Endothelial cell of umbilical vein (primary cell): ENCODE measurements at regions not wholly inside any gene's neighbourhood (a gene's known extent, or its start where the extent isn't known, plus 50 kb on each side); places are given as distances from the start of the nearest gene placed in this dataset.

Experiments used
- BruUV-seq: library from RNA; stranded (reverse); fragments of 400-500 nt; replicated peaks from 2 replicates; lab custom pipeline; 2021; lab: Mats Ljungman, UMichigan
- CTCF ChIA-PET: fragments of 300-600, 350-600 bp; sonication (Branson Sonifier 250); formaldehyde crosslinking; loops from one replicate; lab custom pipeline; 2021; ENCODE audit warnings: antibody characterized with exemption, inconsistent platforms; lab: Charles Lee
- POLR2A ChIA-PET: fragments of 300-600, 350-600 bp; sonication (Branson Sonifier 250); formaldehyde crosslinking; loops from one replicate; lab custom pipeline; 2021; ENCODE audit warnings: antibody characterized with exemption, inconsistent platforms; lab: Charles Lee
- DNase-seq: peaks from one replicate; pipeline ENCODE4 v3.0.0-alpha.2; 2011; ENCODE audit warnings: low read depth, low spot score
- FAIRE-seq: peaks from 2 replicates; lab custom pipeline; 2011; peaks lifted over from hg19 to GRCh38; lab: Jason Lieb, UNC
- H2AFZ ChIP-seq: 2 replicates; pipeline ENCODE4 v1.6.0; 2012; ENCODE audit warnings: low read depth, low read length, control low read depth, inconsistent platforms
- H3K27ac ChIP-seq: 2 replicates; pipeline ENCODE4 v1.5.1; 2011; ENCODE audit warnings: low read depth, mild to moderate bottlenecking, control low read depth, low read length, moderate library complexity; ENCODE audit not compliant: insufficient read depth
- H3K27me3 ChIP-seq, 2 experiments: 2 replicates each; pipeline versions ENCODE4 v1.6.0 to v1.6.1; 2011; ENCODE audit warnings: low read length in 2 of 2, mixed read lengths in 1 of 2; ENCODE audit not compliant: control insufficient read depth in 2 of 2, insufficient read depth in 2 of 2
- H3K36me3 ChIP-seq, 2 experiments: 2 replicates in 1 of 2; 3 replicates in 1 of 2; pipeline ENCODE4 v1.5.1; 2011; ENCODE audit warnings: low read length in 2 of 2, mild to moderate bottlenecking in 1 of 2, moderate library complexity in 1 of 2; ENCODE audit not compliant: control insufficient read depth in 2 of 2, insufficient read depth in 2 of 2; ENCODE audit errors: extremely low read depth in 1 of 2
- H3K4me1 ChIP-seq: 3 replicates; pipeline ENCODE4 v1.5.1; 2011; ENCODE audit warnings: mild to moderate bottlenecking, low read length; ENCODE audit not compliant: control insufficient read depth, insufficient read depth; ENCODE audit errors: extremely low read depth
- H3K4me2 ChIP-seq: 2 replicates; pipeline ENCODE4 v1.6.1; 2011; ENCODE audit warnings: low read length, control low read depth, mixed read lengths; ENCODE audit not compliant: insufficient read depth
- H3K4me3 ChIP-seq, 3 experiments: fragments of 200-600 bp in 1 of 3; sonication (generic), shearing (Covaris generic) in 1 of 3; replicated peaks in 1 of 3; 2 replicates each; pipeline ENCODE4 v1.5.1; 2011 to 2016; ENCODE audit warnings: control low read depth in 3 of 3, low read length in 3 of 3, mild to moderate bottlenecking in 2 of 3, inconsistent platforms in 1 of 3, low read depth in 1 of 3, moderate library complexity in 1 of 3; ENCODE audit not compliant: insufficient read depth in 1 of 3
- H3K79me2 ChIP-seq: 2 replicates; pipeline ENCODE4 v1.6.0; 2012; ENCODE audit warnings: low read length, inconsistent platforms; ENCODE audit not compliant: control insufficient read depth, insufficient read depth
- H3K9ac ChIP-seq: replicated peaks from 2 replicates; pipeline ENCODE3; 2011; ENCODE audit warnings: low read length, control low read depth; ENCODE audit not compliant: insufficient read depth; ENCODE audit errors: extremely low read depth
- H3K9me1 ChIP-seq: replicated peaks from 3 replicates; pipeline ENCODE4 v1.6.0; 2011; ENCODE audit warnings: mild to moderate bottlenecking, low read length; ENCODE audit not compliant: control insufficient read depth, insufficient read depth; ENCODE audit errors: extremely low read depth
- H3K9me3 ChIP-seq: replicated peaks from 2 replicates; pipeline ENCODE4 v1.5.1; 2012; ENCODE audit warnings: low read length, inconsistent platforms; ENCODE audit not compliant: control insufficient read depth, insufficient read depth
- H4K20me1 ChIP-seq: replicated peaks from 2 replicates; pipeline ENCODE3; 2011; ENCODE audit warnings: mild to moderate bottlenecking, low read length; ENCODE audit not compliant: control insufficient read depth, insufficient read depth; ENCODE audit errors: extremely low read depth
- EZH2 ChIP-seq: IDR thresholded peaks from 2 replicates; pipeline ENCODE4 v1.6.1; 2012; ENCODE audit warnings: borderline replicate concordance, low read depth, mild to moderate bottlenecking, moderate library complexity, low read length, inconsistent platforms; ENCODE audit not compliant: severe bottlenecking
- FOS ChIP-seq: IDR thresholded peaks from 2 replicates; pipeline ENCODE4 v1.6.1; 2011; ENCODE audit warnings: mild to moderate bottlenecking, low read length, moderate library complexity, borderline replicate concordance; ENCODE audit not compliant: insufficient read depth
- GATA2 ChIP-seq: IDR thresholded peaks from 2 replicates; pipeline ENCODE4 v1.7.0; 2011; ENCODE audit warnings: low read depth, mild to moderate bottlenecking, moderate library complexity, mixed read lengths, low read length; ENCODE audit not compliant: insufficient read length, insufficient read depth
- JUN ChIP-seq: IDR thresholded peaks from 2 replicates; pipeline ENCODE4 v1.6.1; 2011; ENCODE audit warnings: borderline replicate concordance, low read depth; ENCODE audit not compliant: insufficient read length, insufficient read depth
- MYC ChIP-seq: IDR thresholded peaks from one replicate; pipeline ENCODE4 v1.6.1; 2011; ENCODE audit warnings: mild to moderate bottlenecking, low read depth, low read length
- POLR2A ChIP-seq: IDR thresholded peaks from 2 replicates; pipeline ENCODE4 v1.6.1; 2012; ENCODE audit warnings: low read depth, mild to moderate bottlenecking, control low read depth, low read length
- POLR2AphosphoS5 ChIP-seq: IDR thresholded peaks from 2 replicates; pipeline ENCODE4 v1.6.1; 2012; ENCODE audit warnings: low read depth, mild to moderate bottlenecking, control low read depth, low read length, moderate library complexity; ENCODE audit not compliant: insufficient read depth
- dilution Hi-C: fragments of 300-500 bp; cut with MboI; formaldehyde crosslinking; loops from one replicate; pipeline ENCODE4 v1.15.0; 2019; ENCODE audit warnings: low sequenced_read_pairs; ENCODE audit not compliant: extremely low pct_ligation_motif_present
- intact Hi-C: fragments of 100-400 bp; cut with micrococcal nuclease; formaldehyde crosslinking; loops from one replicate; pipeline ENCODE4 v1.10.0; 2022
- TF ChIP-seq, protein P1 (sequence below): IDR thresholded peaks from 2 replicates; pipeline ENCODE4 v1.6.1; 2011; ENCODE audit not compliant: insufficient read depth, insufficient read length
- TF ChIP-seq, protein P2 (sequence below), 2 donors: IDR thresholded peaks; 1 replicate in 1 of 2; 2 replicates in 1 of 2; pipeline ENCODE4 v1.5.1; 2011; ENCODE audit warnings: low read length in 2 of 2, mild to moderate bottlenecking in 2 of 2, moderate library complexity in 2 of 2, control low read depth in 1 of 2, inconsistent platforms in 1 of 2, low read depth in 1 of 2; ENCODE audit not compliant: insufficient read depth in 1 of 2; ENCODE audit errors: extremely low read depth in 1 of 2

DNA sequence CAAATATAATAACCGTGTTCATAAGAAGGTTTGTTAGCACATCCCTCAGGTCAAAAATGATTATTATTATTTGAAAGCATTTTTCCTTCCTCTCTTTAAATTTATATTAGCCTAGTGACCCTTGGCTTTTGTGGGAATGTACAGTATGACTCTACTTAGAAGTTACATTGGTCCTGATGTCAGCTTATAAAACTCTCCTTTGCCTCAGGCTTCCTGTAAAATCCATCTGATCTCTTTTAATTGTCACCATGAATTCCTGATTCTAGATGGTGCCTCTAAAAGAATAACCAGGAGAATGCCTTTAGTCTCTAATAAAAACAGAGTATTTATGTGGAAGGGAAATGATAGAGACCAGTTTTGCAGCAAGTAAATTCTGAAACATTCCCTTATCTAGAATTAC is 1134.4 kb downstream of the XPNPEP1 start:
- no peak for FAIRE-seq
- Histone ChIP-seq H4K20me1 (no peaks in the 10 kb centered on the region), H3K27me3 (no peaks in the 10 kb centered on the region), H3K36me3 (no peaks in the 10 kb centered on the region), H3K27ac (no peak overlapping the region), H2AFZ (no peak overlapping the region), H3K79me2 (no peaks in the 10 kb centered on the region), H3K4me2 (no peak overlapping the region), H3K9me1 (no peaks in the 10 kb centered on the region), H3K4me3 (no peak overlapping the region), H3K9me3 (peaks cover 2% of the 10 kb centered on the region), H3K4me1 (no peaks in the 10 kb centered on the region), H3K9ac (no peak overlapping the region)
- no peak for DNase-seq
- dilution Hi-C loops (no loop called here), intact Hi-C loops (no loop called here)
- CTCF ChIA-PET, result no interaction called here
- TF ChIP-seq JUN, result no peak
- TF ChIP-seq, protein P1, sequence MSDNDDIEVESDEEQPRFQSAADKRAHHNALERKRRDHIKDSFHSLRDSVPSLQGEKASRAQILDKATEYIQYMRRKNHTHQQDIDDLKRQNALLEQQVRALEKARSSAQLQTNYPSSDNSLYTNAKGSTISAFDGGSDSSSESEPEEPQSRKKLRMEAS, result no peak
- no peak for TF ChIP-seq MYC
- no peak for TF ChIP-seq FOS
- TF ChIP-seq, protein P2, sequence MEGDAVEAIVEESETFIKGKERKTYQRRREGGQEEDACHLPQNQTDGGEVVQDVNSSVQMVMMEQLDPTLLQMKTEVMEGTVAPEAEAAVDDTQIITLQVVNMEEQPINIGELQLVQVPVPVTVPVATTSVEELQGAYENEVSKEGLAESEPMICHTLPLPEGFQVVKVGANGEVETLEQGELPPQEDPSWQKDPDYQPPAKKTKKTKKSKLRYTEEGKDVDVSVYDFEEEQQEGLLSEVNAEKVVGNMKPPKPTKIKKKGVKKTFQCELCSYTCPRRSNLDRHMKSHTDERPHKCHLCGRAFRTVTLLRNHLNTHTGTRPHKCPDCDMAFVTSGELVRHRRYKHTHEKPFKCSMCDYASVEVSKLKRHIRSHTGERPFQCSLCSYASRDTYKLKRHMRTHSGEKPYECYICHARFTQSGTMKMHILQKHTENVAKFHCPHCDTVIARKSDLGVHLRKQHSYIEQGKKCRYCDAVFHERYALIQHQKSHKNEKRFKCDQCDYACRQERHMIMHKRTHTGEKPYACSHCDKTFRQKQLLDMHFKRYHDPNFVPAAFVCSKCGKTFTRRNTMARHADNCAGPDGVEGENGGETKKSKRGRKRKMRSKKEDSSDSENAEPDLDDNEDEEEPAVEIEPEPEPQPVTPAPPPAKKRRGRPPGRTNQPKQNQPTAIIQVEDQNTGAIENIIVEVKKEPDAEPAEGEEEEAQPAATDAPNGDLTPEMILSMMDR (IDR thresholded peaks at IDR 0.05; ENCODE audit: extremely low read depth in 1 of 2, insufficient read depth in 1 of 2, low read depth in 1 of 2, low read length in 2 of 2), result no peak
- TF ChIP-seq GATA2, result no peak
- BruUV-seq, result no TSS peak
- POLR2A ChIA-PET, result no interaction called here

DNA sequence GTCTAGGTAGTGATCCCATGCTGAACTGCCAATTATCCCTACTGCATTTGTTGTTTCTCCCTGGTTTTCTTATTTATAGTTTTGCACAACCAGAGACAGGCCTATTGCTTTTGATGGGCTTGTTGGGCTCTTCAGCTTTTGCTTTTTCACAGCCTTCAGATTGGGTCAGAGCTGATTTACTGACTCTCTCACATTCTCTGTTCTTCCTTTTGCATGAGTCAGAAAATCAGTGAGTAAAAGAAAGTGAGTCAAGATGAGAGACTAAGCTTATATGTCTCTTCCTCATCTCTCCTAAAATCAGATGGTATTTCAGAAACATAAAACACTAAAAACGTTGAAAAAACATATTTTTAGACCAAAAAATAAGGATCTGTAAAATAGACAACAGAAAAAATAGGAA is 1135.4 kb downstream of the XPNPEP1 start:
- H3K79me2 ChIP-seq, result no peaks in the 10 kb centered on the region
- H3K9me3 ChIP-seq, result peaks cover 2% of the 10 kb centered on the region
- H3K4me2 ChIP-seq, result no peak overlapping the region
- DNase-seq (no peak), FAIRE-seq (no peak)
- ChIA-PET POLR2A (no interaction called here), CTCF (no interaction called here)
- intact Hi-C loops, result no loop called here
- no peaks in the 10 kb centered on the region for H3K9me1 ChIP-seq
- no peaks in the 10 kb centered on the region for H3K27me3 ChIP-seq
- no peaks in the 10 kb centered on the region for H3K4me1 ChIP-seq
- H3K4me3 ChIP-seq, result no peak overlapping the region
- BruUV-seq, result no TSS peak
- TF ChIP-seq JUN, result no peak
- no peak for TF ChIP-seq MYC
- no peak for TF ChIP-seq POLR2AphosphoS5
- no peak for TF ChIP-seq EZH2
- no peak for TF ChIP-seq POLR2A
- TF ChIP-seq GATA2, result no peak
- TF ChIP-seq, protein P2 (IDR thresholded peaks at IDR 0.05; ENCODE audit: extremely low read depth in 1 of 2, insufficient read depth in 1 of 2, low read depth in 1 of 2, low read length in 2 of 2), result no peak
- TF ChIP-seq, protein P1, result no peak
- no peak for TF ChIP-seq FOS
- H3K27ac ChIP-seq, result no peak overlapping the region
- no peaks in the 10 kb centered on the region for H4K20me1 ChIP-seq
- no peak overlapping the region for H2AFZ ChIP-seq
- dilution Hi-C loops, result no loop called here
- no peaks in the 10 kb centered on the region for H3K36me3 ChIP-seq
- no peak overlapping the region for H3K9ac ChIP-seq
